GM13976 (cell line): ENCODE measurements at regions not wholly inside any gene's neighbourhood (a gene's known extent, or its start where the extent isn't known, plus 50 kb on each side); places are given as distances from the start of the nearest gene placed in this dataset.

Source experiments
- DNase-seq: peaks from one replicate; pipeline ENCODE4 v3.0.0; 2012; ENCODE audit warnings: low spot score
- in situ Hi-C: fragments of 300-500 bp; cut with MboI; formaldehyde crosslinking; loops from one replicate; pipeline ENCODE4 v1.12.0; 2022; ENCODE audit warnings: low sequenced_read_pairs, mixed read lengths, inconsistent platforms; ENCODE audit not compliant: unreplicated experiment
- TF ChIP-seq, protein P1 (sequence below): IDR thresholded peaks from 2 replicates; pipeline ENCODE4 v1.5.1; 2012; ENCODE audit warnings: borderline replicate concordance, mild to moderate bottlenecking; ENCODE audit not compliant: insufficient read depth; ENCODE audit errors: extremely low read depth, missing control alignments, control extremely low read depth

DNA sequence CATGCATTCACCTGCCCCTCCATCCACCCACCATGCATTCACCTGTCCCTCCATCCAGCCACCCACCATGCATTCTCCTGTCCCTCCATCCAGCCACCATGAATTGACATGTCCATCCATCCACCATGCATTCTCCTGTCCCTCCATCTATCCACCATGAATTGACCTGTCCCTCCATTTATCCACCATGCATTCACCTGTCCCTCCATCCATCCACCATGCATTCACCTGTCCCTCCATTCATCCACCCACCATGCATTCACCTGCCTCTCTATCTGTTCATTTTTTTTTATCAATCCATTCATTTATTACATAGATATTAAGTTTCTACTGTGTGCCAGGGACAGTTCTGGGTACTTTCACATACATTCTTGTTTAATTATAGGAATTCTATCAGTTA lies 69.2 kb downstream of the MYCN start:
- in situ Hi-C loops = no loop called here
- TF ChIP-seq, protein P1, sequence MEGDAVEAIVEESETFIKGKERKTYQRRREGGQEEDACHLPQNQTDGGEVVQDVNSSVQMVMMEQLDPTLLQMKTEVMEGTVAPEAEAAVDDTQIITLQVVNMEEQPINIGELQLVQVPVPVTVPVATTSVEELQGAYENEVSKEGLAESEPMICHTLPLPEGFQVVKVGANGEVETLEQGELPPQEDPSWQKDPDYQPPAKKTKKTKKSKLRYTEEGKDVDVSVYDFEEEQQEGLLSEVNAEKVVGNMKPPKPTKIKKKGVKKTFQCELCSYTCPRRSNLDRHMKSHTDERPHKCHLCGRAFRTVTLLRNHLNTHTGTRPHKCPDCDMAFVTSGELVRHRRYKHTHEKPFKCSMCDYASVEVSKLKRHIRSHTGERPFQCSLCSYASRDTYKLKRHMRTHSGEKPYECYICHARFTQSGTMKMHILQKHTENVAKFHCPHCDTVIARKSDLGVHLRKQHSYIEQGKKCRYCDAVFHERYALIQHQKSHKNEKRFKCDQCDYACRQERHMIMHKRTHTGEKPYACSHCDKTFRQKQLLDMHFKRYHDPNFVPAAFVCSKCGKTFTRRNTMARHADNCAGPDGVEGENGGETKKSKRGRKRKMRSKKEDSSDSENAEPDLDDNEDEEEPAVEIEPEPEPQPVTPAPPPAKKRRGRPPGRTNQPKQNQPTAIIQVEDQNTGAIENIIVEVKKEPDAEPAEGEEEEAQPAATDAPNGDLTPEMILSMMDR = no peak
- DNase-seq = no peak

DNA sequence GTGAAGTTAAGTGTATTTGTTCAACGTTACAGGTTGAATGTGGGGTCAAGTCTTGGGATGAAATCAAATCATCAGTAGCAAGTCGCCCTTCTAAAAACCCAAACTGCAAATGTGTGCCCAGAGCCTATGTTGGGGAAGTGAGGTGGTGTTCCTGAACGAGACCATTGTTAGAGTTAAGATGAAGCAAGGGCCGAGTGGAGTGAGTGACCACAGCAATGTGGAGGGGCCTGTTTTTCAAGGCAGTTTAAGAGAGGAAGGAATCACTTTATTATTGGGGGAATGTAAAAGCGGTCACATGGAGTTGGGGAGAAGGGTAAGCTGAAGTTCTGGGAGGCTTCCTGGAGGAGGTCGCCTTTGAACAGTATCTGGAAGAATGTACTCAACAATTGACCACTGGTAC lies 68.5 kb downstream of the MYCN start:
- DNase-seq = no peak
- in situ Hi-C loops = no loop called here
- TF ChIP-seq, protein P1 = no peak

DNA sequence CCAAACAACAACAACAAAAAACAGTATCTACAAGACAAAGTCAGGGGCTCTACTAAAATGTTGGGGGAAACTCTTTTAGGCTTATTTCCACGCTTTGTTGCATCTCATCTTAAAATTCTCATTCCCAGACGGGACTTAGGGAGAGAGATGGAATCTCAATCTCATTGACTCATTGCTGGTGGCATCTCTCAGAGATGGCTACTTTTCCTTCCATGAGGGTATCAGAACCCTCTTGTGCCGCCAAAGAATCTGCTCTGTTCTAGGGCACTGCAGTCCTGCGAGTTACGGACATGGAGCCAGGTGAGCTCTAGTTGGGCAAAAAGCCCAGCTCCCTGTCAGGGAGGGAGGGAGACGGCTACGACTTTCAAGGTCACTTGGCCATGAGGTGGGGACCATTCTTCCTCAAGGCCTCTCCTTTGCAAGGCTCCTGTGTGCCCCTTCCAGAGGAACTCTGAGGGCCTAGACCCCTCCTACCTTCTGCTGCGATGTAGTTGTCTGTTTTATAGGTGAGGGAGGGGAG lies 68.0 kb downstream of the MYCN start:
- in situ Hi-C loops = no loop called here
- TF ChIP-seq, protein P1 = no peak

DNA sequence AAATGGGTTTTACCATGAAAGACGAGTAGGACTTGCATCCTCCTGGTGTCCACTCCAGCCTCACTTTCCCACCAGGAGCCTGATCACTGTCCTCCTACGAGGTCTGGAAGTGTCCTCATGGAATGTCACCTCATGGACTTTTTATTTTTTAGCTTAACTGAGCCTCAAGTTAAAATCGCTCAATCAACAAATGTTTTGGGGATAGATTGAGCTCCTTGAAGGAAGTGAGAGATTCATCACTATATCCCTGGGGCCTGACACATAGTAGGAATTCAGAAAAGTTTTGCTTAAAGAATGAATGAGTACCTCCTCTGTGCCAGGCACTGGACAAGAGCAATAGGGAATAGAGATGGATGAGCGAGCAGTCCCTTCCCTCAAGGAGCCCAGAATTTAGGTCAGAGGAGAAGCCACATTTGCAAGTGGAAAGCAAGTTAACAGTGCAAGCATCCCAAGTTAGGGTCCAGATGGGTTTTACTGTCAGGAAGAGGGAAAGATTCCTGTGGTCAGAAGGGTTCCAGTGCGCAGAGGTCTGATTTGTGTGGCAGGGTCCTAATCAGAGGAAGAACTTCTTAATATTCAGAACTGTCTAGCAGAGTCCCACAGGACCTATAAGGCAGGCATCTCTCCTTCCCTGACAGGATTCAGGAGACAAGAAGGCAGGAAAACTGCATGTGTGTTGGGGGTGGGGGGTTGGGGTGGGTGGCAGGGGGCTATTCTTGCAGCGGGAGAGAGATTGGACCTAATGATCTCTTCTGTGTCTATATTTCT lies 67.0 kb downstream of the MYCN start:
- in situ Hi-C loops = no loop called here
- TF ChIP-seq, protein P1 = no peak
- no peak for DNase-seq

More for the DNA sequence above, 68.0 kb downstream of the MYCN start:
- DNase-seq = no peak

DNA sequence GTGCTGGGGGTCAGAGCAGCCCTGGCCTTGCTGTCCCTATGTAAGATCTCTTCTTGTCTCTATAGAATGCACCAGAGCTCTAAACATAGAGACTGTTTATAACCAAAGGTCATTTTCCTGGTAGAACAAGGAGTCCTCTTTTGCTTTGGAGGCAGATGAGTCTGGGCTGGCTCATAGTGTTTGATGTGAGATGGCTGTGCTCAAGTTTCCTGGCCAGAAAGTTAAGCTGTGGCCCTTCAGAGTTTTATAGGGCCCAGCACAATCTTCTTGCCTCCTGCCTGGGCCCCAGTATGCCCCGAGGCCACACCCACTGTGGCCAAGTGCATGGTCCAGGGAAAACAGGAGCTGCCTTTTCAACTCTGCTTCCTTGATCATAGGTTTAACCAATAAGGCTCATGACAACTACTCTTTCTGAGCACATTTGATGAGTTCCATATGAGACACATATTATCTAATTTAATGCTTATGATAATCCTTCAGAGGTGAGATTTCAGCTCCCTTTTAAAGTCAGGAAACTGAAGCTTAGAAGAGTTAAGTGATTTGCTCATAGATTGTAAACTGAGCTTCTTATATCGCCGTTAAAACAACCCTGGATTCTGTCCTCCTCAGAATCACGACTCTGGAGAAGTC lies 66.3 kb downstream of the MYCN start:
- TF ChIP-seq, protein P1 = no peak
- DNase-seq = no peak
- in situ Hi-C loops = no loop called here

DNA sequence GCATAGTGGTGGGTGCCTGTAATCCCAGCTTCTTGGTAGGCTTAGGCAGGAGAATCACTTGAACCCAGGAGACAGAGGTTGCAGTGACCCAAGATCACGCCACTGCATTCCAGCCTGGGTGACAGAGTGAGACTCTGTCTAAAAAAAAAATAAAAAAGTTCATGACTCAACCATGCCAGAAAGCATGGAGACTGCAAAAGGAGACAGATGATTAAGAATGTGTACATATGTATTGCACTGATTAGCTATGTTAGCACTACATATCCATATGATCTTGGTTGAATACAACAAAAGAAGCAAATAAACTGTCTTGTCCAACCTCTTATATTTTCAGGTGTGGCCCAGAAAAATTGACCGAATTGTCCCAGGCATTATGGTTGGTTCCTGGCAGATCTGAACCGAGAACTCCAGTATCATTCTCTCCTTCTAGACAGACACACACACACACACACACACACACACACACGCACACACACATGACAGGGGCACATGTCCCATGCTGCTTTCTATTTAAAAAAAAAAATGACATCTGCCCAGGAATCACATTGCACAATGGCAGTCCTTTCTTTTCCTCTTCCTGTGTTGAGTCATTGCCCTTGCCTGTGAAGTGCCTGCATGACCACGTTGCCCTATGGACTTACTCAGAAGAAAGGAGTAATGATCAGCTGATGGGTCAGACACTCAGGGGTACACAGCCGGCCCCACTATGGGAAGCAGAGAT lies 65.6 kb downstream of the MYCN start:
- no peak for DNase-seq
- TF ChIP-seq, protein P1 = no peak
- in situ Hi-C loops = no loop called here
